ENCODE measurements at regions not wholly inside any gene's neighbourhood (a gene's known extent, or its start where the extent isn't known, plus 50 kb on each side); places are given as distances from the start of the nearest gene placed in this dataset.
"Not testable (repeated sequence)": the region's sequence is repeated elsewhere in the genome, so short reads cannot be mapped to it uniquely, and the experiment has no call there.

- no peak for DNase-seq (ENCODE audit: low spot score)
Observed at GRCh38 chr13:33662392-33662791, 155.6 kb upstream of the RFC3 start.

GRCh38 chr13:33665626-33666175 lies 152.2 kb upstream of the RFC3 start:
- DNase-seq (ENCODE audit: low spot score): no peak

DNA sequence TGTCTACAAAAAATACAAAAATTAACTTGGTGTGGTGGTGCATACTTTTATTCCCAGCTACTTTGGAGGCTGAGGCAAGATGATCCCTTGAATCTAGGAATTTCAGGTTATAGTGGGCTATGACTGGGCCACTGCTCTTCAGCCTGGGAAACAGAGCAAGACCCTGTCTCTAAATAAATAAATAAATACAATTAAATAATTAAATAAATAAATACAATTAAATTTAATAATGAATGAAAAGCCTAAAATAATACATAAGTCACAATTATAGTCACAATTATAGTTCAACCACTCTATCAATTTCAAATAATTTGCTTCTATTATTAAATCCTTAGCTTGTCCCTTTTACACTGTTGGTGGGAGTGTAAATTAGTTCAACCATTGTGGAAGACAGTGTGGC lies 146.4 kb upstream of the RFC3 start:
- DNase-seq (ENCODE audit: low spot score): no peak

DNA sequence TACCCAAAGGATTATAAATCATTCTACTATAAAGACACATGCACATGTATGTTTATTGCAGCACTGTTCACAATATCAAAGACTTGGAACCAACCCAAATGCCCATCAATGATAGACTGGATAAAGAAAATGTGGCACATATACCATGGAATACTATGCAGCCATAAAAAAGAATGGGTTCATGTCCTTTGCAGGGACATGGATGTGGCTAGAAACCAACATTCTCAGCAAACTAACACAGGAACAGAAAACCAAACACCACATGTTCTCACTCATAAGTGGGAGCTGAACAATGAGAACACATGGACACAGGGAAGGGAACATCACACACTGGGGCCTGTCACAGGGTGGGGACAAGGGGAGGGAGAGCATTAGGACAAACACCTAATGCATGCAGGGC lies 145.9 kb upstream of the RFC3 start:
- not testable (repeated sequence) for DNase-seq (ENCODE audit: low spot score)

GRCh38 chr13:33676045-33676989 lies 141.6 kb upstream of the RFC3 start:
- DNase-seq (ENCODE audit: low spot score): peak; percentile 2

DNA sequence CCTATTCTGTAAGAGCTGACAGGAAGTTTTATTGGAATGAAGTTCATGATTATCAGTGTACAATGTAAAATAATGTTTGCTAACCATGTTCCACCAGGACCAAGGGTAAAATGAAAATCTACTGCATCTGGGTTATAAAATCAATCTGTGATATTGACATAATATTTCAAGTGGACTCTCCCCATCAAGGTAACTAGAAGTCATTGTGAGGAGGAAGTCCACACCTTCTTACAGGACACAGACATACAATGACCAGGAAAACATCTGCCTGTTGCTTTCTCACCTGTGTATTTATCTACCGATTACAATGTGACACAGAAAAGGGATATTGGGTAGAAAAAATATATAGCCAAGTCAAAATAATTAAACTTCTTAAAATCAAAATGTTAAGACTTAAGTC lies 140.7 kb upstream of the RFC3 start:
- DNase-seq (ENCODE audit: low spot score): no peak

DNA sequence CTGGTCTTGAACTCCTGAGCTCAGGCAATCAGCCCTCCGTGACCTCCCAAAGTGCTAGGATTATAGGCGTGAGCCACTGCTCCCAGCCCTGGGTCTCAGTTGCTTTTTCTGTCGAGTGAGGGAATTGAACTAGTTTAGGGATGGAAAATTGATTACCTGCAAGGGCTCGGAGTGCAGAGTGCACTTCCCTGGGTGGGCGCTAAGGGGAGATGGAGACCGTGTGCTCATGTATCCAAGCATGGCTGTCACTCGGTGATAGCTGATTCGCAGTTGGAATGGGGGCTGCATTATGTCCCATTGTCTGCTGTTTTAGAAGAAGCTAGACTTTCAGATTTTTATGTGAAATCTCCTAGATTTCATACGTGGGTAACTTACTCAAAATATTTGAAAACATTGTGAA lies 139.9 kb upstream of the RFC3 start:
- no peak for DNase-seq (ENCODE audit: low spot score)

DNA sequence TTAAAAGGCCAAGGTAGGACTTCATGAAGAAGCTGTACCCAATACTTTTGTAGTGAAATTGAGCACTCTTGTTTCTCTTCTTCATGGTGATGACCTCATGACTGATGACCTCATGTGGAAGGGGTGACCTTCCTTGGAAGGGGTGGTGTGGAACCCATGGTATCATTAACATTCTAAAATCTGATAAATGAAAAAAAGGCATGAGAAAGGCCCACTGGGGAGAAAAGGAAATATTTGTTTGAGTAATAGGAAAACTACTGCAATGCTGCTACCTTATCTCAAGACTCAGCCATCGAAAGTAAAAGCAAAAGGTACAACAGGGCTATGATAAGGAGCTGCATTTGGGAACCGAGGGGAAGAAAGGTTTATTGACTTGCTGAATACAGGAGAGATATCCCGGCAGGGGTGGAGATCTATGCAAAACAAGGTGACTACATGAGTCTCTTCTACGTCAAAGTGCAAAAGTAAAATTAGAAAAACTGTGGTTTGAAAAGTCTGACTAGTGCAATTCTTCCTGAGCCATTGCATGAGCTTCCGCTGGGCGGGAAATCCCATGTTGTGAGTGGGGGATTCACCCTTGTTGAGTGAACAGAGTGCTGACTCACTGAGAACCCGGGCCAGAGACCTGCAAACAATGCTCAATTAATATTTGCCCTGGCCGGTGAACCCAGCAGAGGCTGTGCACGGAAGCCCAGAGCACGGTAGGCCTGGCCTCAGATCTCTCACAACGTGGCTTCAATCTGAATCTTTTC lies 138.9 kb upstream of the RFC3 start:
- peak; percentile 59 for DNase-seq (ENCODE audit: low spot score)

- DNase-seq (ENCODE audit: low spot score): no peak
Observed at GRCh38 chr13:33679658-33680012, 138.3 kb upstream of the RFC3 start.

DNA sequence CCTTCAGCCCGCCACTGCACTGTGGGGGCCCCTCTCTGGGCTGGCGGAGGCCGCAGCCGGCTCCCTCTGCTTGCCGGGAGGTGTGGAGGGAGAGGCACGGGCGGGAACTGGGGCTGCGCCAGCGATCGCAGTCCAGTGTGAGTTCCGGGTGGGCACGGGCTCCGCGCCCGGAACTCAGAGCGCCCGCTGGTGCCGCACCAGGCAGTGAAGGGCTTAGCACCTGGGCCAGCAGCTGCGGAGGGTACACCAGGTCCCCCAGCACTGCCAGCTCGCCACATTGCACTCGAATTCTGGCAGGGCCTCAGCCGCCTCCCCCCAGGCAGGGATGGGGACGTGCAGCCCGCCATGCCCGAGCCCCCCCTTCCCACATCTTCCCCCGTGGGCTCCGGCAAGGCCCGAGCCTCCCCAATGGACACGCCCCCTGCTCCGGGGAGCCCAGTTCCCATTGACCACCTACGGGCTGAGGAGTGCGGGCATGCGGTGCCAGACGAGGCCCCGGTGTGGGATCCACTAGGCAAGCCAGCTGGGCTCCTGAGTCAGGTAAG lies 135.9 kb upstream of the RFC3 start:
- no peak for DNase-seq (ENCODE audit: low spot score)

DNA sequence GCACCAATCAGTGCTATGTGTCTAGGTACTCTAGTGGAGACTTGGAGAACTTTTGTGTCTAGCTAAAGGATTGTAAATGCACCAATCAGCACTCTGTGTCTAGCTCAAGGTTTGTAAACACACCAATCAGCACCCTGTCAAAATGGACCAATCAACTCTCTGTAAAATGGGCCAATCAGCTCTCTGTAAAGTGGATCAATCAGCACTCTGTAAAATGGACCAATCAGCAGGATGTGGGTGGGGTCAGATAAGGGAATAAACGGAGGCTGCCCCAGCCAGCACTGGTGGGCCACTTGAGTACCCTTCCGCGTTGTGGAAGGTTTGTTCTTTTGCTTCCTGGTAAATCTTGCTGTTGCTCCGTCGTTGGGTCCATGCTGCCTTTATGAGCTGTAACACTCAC lies 135.3 kb upstream of the RFC3 start:
- DNase-seq (ENCODE audit: low spot score): not testable (repeated sequence)

DNA sequence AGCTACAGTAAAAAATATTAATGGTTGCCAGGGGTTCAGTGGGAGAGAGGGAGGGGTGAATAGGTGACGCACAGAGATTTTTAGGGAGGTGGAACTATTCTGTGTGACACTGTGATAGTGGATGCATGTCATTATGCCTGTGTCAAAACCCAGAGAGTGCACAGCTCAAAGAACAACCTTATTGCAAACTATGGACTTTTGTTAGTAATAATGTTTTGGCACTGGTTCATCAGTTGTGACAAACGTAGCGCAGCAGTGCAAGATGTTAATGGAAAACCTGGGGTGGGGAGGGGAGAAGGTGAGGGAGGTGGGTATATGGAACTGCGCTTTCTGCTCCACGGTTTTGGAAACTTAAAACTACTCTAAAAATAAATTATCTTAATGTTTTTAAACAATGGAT lies 134.6 kb upstream of the RFC3 start:
- DNase-seq (ENCODE audit: low spot score): no peak

DNA sequence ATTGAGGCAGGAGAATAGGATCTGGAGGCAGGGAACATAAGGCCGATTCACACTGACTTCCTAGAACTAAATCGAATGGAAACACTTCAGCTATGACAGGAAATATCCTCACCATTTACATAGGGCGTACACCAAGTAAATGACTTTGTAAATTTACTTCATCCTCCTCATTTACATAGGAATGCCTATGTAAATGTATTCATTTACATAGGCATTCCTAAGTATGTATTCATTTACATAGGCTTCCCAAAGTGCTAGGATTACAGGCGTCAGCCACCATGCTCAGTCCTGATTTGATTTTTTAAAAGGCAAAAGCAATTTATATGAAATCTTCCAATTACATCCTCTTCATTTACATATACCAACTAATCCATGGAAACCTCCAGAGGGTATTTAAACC lies 133.1 kb upstream of the RFC3 start:
- no peak for DNase-seq (ENCODE audit: low spot score)

- DNase-seq (ENCODE audit: low spot score): no peak
Observed at GRCh38 chr13:33686772-33687480, 131.0 kb upstream of the RFC3 start.

- no peak for DNase-seq (ENCODE audit: low spot score)
Observed at GRCh38 chr13:33690354-33690753, 127.6 kb upstream of the RFC3 start.

DNA sequence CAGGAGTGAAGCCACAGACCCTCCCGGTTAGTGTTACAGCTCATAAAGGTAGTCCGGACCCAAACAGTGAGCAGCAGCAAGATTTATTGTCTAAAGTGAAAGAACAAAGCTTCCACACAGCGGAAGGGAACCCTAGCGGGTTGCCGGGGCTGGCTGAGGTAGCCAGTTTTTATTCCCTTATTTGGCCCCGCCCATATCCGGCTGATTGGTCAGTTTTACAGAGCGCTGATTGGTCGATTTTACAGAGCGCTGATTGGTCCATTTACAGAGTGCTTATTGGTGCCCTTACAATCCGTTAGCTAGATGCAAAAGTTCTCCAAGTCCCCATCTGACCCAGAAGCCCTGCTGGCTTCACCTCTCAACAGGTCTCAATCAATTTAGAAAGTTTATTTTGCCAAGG lies 126.0 kb upstream of the RFC3 start:
- no peak for DNase-seq (ENCODE audit: low spot score)

DNA sequence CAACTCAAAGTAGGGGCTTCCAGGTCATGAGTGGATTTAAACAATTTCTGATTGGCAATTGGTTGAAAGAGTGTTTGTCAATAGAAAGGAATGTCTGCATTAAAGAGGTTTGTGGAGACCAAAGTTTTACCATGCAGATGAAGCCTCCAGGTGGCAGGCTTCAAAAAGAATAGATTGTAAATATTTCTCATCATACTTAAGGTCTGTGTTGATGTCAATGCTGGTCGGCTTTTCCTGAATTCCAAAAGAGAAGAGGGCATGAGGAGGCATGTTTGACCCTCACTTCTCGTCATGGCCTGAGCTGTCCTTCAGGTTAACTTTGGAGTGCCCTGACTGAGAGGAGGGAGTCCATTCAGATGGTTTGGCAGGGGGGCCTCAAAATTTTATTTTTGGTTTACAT lies 125.4 kb upstream of the RFC3 start:
- DNase-seq (ENCODE audit: low spot score): no peak

DNA sequence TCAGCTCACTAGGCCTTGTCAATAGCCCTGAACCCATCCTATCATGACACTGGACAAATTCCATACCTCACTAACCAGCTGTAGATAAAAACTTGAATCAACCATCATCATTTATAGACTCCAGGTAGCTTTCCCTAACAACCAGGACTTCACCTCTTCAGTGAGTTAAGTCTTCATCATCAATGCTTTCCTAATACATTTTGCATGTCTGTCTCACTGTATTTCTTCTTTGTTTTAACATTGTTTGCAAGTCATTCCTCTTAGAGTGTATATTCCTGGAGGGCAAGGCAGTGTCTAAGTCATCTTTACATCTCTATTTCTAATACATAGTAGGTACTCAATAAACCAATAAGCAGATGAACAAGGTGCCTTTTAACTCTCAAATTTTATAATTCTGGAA lies 123.4 kb upstream of the RFC3 start:
- no peak for DNase-seq (ENCODE audit: low spot score)

DNA sequence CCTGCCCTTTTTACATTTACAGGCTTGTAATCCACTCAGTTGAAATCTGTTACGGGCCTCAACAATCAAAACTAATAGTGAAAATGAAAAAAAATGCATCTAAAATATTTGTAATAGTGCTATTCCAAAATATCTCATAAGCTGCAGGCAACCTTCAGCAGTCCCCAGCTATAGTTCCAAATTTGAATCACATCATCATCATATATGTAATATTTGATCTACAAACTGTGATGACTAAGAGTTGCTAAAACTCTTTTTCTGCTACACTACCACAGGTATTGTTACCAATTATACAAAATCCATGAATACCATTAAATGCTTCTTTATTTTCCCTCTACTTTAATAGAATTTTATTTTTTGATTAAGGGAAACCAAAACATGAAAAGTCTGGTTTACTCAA lies 121.4 kb upstream of the RFC3 start:
- DNase-seq (ENCODE audit: low spot score): no peak

DNA sequence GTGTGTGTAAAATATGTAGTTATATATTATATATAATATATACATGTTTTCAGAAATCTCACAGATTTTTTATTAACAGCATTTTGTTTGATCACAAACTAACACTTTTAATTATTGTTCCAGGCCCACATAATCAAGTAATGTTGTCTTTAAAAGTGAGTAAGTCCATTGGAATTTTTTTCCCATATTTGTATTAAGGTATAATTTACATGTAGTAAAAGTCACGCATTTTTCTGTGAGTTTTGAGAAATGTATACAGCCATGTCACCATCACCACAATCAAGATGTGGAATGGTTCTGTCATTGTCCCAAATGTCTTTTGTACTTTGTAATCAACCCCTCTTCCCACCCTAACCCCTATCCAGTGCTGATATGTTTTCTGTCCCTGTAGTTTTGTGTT lies 120.0 kb upstream of the RFC3 start:
- no peak for DNase-seq (ENCODE audit: low spot score)

GRCh38 chr13:33707449-33707848 lies 110.5 kb upstream of the RFC3 start:
- DNase-seq (ENCODE audit: low spot score): no peak

GRCh38 chr13:33710924-33711323 lies 107.0 kb upstream of the RFC3 start:
- DNase-seq (ENCODE audit: low spot score): no peak
